Kasumi-1 (cell line): ENCODE measurements at regions not wholly inside any gene's neighbourhood (a gene's known extent, or its start where the extent isn't known, plus 50 kb on each side); places are given as distances from the start of the nearest gene placed in this dataset.
"Not testable (repeated sequence)": the region's sequence is repeated elsewhere in the genome, so short reads cannot be mapped to it uniquely, and the experiment has no call there.

Experiments used
- DNase-seq, 2 experiments: peaks; one replicate each; lab custom pipeline; 2025; lab: John Stamatoyannopoulos, UW

GRCh38 chr1:47684964-47685762, 247.3 kb downstream of the FOXD2 start:
- no peak for DNase-seq

GRCh38 chr1:47685763-47686066, 247.9 kb downstream of the FOXD2 start:
- no peak for DNase-seq

- no peak for DNase-seq
Measured at GRCh38 chr1:47686731-47687630, 249.1 kb downstream of the FOXD2 start.

GRCh38 chr1:47687631-47688460, 250.0 kb downstream of the FOXD2 start:
- DNase-seq = no peak

GRCh38 chr1:47688461-47689296, 250.8 kb downstream of the FOXD2 start:
- no peak for DNase-seq

- DNase-seq = no peak
Measured at GRCh38 chr1:47689894-47690293, 252.1 kb downstream of the FOXD2 start.

GRCh38 chr1:47690341-47691250, 252.8 kb downstream of the FOXD2 start:
- no peak for DNase-seq

- DNase-seq = not testable (repeated sequence)
Measured at GRCh38 chr1:47691293-47691692, 253.4 kb downstream of the FOXD2 start.

GRCh38 chr1:47692196-47692595, 254.4 kb downstream of the FOXD2 start:
- DNase-seq = no peak

GRCh38 chr1:47693115-47693514, 255.3 kb downstream of the FOXD2 start:
- DNase-seq = no peak

- no peak for DNase-seq
Measured at GRCh38 chr1:47694011-47694890, 256.4 kb downstream of the FOXD2 start.

- no peak for DNase-seq
Measured at GRCh38 chr1:47696404-47696736, 258.5 kb downstream of the FOXD2 start.

GRCh38 chr1:47696737-47697441, 259.0 kb downstream of the FOXD2 start:
- no peak for DNase-seq

GRCh38 chr1:47697616-47698335, 259.9 kb downstream of the FOXD2 start:
- no peak for DNase-seq

- no peak for DNase-seq
Measured at GRCh38 chr1:47699492-47700235, 261.8 kb downstream of the FOXD2 start.

GRCh38 chr1:47701283-47701682, 263.4 kb downstream of the FOXD2 start:
- no peak for DNase-seq

- DNase-seq = no peak
Measured at GRCh38 chr1:47701741-47702515, 264.1 kb downstream of the FOXD2 start.
